H1 (cell line): ENCODE measurements at regions not wholly inside any gene's neighbourhood (a gene's known extent, or its start where the extent isn't known, plus 50 kb on each side); places are given as distances from the start of the nearest gene placed in this dataset.

Experiments used
- EGR1 ChIP-seq: IDR thresholded peaks from 2 replicates; pipeline ENCODE4 v1.6.1; 2011; ENCODE audit warnings: low read depth, low read length, borderline replicate concordance
- EZH2 ChIP-seq: fragments of 200-600 bp; sonication (generic); IDR thresholded peaks from 2 replicates; pipeline ENCODE4 v1.7.1; 2012; ENCODE audit warnings: low read depth, mild to moderate bottlenecking, moderate library complexity, low read length, inconsistent platforms; ENCODE audit not compliant: severe bottlenecking
- TF ChIP-seq, protein P1 (sequence below), 3 experiments: IDR thresholded peaks; 1 replicate in 2 of 3; 2 replicates in 1 of 3; pipeline versions ENCODE4 v1.5.1 to v1.6.1; 2011; ENCODE audit warnings: low read length in 3 of 3, mild to moderate bottlenecking in 3 of 3, inconsistent platforms in 2 of 3, low read depth in 1 of 3, moderate library complexity in 1 of 3; ENCODE audit not compliant: insufficient read depth in 1 of 3; ENCODE audit errors: control extremely low read depth in 1 of 3
- TF ChIP-seq, protein P2 (sequence below): IDR thresholded peaks from 2 replicates; pipeline ENCODE4 v1.6.1; 2012; ENCODE audit warnings: inconsistent platforms

DNA sequence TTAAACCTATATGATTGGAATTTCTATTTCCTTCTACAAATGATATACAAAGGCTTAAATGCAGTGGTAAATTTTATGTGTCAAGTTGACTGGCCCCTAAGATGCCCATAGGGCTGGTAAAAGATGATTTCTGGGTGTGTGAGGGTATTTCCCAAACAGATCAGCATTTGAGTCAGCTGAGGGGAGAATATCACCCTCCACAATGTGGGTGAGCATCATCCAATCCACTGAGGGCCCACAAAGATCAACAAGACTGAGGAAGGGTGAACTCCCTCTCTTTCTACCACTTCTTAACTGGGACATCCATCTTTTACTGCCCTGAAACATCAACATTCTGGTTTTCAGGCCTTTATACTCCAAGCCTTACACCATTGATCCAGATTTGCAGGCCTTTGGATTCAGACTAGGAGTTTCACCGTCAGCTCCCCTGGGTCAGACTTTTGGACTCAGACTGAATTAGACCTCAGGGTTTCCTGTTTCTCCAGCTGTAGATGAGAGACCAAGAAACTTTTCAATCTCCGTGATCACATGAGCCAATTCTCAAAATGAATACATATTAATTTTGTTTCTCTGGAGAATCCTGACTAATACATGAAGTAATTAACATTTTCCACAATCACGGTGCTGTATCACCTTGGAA lies 1020.7 kb upstream of the SLIT2 start:
- TF ChIP-seq, protein P1, sequence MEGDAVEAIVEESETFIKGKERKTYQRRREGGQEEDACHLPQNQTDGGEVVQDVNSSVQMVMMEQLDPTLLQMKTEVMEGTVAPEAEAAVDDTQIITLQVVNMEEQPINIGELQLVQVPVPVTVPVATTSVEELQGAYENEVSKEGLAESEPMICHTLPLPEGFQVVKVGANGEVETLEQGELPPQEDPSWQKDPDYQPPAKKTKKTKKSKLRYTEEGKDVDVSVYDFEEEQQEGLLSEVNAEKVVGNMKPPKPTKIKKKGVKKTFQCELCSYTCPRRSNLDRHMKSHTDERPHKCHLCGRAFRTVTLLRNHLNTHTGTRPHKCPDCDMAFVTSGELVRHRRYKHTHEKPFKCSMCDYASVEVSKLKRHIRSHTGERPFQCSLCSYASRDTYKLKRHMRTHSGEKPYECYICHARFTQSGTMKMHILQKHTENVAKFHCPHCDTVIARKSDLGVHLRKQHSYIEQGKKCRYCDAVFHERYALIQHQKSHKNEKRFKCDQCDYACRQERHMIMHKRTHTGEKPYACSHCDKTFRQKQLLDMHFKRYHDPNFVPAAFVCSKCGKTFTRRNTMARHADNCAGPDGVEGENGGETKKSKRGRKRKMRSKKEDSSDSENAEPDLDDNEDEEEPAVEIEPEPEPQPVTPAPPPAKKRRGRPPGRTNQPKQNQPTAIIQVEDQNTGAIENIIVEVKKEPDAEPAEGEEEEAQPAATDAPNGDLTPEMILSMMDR (IDR thresholded peaks at IDR 0.05; ENCODE audit: control extremely low read depth in 1 of 3, insufficient read depth in 1 of 3, low read depth in 1 of 3, low read length in 3 of 3): no peak
- TF ChIP-seq EZH2: no peak
- no peak for TF ChIP-seq EGR1
- TF ChIP-seq, protein P2, sequence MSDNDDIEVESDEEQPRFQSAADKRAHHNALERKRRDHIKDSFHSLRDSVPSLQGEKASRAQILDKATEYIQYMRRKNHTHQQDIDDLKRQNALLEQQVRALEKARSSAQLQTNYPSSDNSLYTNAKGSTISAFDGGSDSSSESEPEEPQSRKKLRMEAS: no peak
